PFSK-1 (cell line): ENCODE measurements at regions not wholly inside any gene's neighbourhood (a gene's known extent, or its start where the extent isn't known, plus 50 kb on each side); places are given as distances from the start of the nearest gene placed in this dataset.

Source experiments
- FOXP2 ChIP-seq: optimal IDR thresholded peaks from 2 replicates; pipeline ENCODE3; 2011; ENCODE audit warnings: borderline replicate concordance, control low read depth, inconsistent platforms; ENCODE audit not compliant: insufficient read depth; ENCODE audit errors: extremely low read length, extremely low read depth
- POLR2AphosphoS5 ChIP-seq: IDR thresholded peaks from 2 replicates; pipeline ENCODE4 v1.6.1; 2012; ENCODE audit warnings: low read depth, mild to moderate bottlenecking, control low read depth, low read length, moderate library complexity
- REST ChIP-seq, 2 experiments: IDR thresholded peaks; 2 replicates each; pipeline versions ENCODE4 v1.6.1 to v1.8.0; 2011 to 2012; ENCODE audit warnings: low read depth in 2 of 2, low read length in 2 of 2, control low read depth in 1 of 2, inconsistent platforms in 1 of 2, mild to moderate bottlenecking in 1 of 2, moderate library complexity in 1 of 2; ENCODE audit not compliant: insufficient read depth in 1 of 2
- SIN3A ChIP-seq: IDR thresholded peaks from 2 replicates; pipeline ENCODE4 v1.6.1; 2012; ENCODE audit warnings: mild to moderate bottlenecking, low read length, moderate library complexity, borderline replicate concordance; ENCODE audit not compliant: insufficient read depth
- TAF1 ChIP-seq: IDR thresholded peaks from 2 replicates; pipeline ENCODE4 v1.6.1; 2012; ENCODE audit warnings: low read length, control low read depth, borderline replicate concordance; ENCODE audit not compliant: insufficient read depth

- TF ChIP-seq SIN3A (no peak), FOXP2 (no peak), TAF1 (no peak), POLR2AphosphoS5 (no peak)
Measured at GRCh38 chr21:17449701-17450100, 63.1 kb upstream of the CXADR start.

- no peak for TF ChIP-seq REST (IDR thresholded peaks at IDR 0.05; ENCODE audit: insufficient read depth in 1 of 2, low read depth in 2 of 2, low read length in 2 of 2)
Measured at GRCh38 chr21:17451364-17451891, 61.4 kb upstream of the CXADR start.

DNA sequence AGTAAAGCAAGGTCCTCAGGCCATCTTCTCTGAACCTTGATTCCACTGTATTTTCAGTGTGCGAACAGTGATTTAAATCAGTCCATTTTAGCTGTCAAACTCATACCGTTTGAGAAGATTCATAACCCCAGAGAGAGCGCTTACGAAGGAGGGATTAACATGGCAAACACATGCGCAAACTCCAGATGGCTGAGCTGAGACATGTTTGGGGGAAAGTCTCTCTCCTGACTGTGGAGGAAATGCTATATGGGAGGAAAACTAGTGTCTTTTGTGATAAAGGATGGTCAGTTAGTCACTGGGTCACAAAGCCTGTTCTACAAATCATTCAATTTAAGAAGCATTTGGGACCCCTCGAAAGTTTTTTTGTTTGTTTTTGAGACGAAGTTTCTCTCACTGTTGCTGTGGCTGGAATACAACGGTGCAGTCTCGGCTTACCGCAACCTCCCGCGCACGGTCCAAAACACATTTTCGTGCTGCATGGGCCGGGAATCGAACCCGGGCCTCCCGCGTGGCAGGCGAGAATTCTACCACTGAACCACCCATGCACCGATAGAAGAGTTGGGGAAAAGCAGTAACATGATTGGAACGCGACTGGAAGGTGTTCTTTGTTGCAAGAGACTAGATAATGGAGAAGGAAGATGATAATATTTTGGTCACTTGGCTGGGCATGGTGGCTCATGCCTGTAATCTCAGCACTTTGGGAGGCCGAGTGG lies 58.4 kb upstream of the CXADR start:
- TF ChIP-seq POLR2AphosphoS5 = no peak
- TF ChIP-seq REST (IDR thresholded peaks at IDR 0.05; ENCODE audit: insufficient read depth in 1 of 2, low read depth in 2 of 2, low read length in 2 of 2) = no peak
- no peak for TF ChIP-seq TAF1
- TF ChIP-seq SIN3A = no peak
- TF ChIP-seq FOXP2 = no peak

DNA sequence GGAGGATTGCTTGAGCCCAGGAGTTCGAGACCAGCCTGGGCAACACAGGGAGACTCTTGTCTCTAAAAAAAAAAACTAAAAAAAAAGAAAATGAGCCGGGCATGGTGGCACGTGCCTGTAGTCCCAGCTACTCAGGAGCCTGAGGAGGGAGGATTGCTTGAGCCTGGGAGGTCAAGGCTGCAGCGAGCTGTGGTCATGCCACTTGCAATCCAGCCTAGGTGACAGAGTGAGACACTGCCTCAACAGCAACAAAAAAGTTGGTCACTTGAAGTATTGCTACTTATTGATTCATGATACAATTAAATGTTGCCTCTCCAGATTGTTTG lies 57.9 kb upstream of the CXADR start:
- TF ChIP-seq POLR2AphosphoS5 (no peak), REST (IDR thresholded peaks at IDR 0.05; ENCODE audit: insufficient read depth in 1 of 2, low read depth in 2 of 2, low read length in 2 of 2) (no peak), SIN3A (no peak), TAF1 (no peak), FOXP2 (no peak)

DNA sequence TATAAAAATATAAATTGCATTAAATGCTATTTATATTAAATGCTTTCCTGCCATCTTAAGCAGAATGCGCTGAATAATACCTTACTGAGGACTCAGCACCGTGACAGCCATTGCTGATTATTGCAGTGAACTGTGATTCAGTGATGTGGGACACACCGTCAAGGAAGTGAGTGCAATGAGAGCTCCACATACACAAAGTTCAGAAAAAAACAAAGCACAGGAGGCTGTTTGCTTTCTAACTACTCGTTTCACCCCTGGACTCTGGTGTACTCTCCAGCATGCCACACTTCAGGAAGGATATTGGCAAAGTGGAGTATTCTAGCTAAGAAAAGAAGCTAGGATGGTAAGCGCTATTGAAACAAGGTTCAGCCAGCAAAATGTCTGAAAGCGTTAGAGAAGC lies 57.4 kb upstream of the CXADR start:
- TF ChIP-seq TAF1 = no peak
- TF ChIP-seq SIN3A = no peak
- TF ChIP-seq POLR2AphosphoS5 = no peak
- TF ChIP-seq FOXP2 = no peak
- no peak for TF ChIP-seq REST (IDR thresholded peaks at IDR 0.05; ENCODE audit: insufficient read depth in 1 of 2, low read depth in 2 of 2, low read length in 2 of 2)
